ENCODE measurements at regions not wholly inside any gene's neighbourhood (a gene's known extent, or its start where the extent isn't known, plus 50 kb on each side); places are given as distances from the start of the nearest gene placed in this dataset.

DNA sequence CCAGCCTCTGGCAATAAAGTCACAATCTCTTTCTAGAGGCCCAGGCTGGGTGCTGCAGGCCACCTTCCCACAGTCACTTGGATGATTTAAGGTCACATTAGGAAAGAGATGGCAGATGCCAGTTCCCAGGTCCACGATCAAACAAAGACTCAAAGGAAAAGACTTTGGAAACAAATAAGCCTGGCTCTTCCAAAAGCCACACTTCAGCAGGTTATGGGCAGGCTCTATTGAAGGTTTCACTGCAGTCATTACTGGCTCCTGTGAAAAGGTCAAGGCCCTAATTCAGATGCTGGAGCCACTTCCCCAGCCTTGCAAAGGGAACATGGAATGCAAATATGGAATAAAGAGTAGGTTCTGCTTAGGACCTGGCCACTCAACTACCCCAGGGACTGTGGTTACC lies 104.0 kb upstream of the ZNF32 start:
- intact Hi-C loops (cut with micrococcal nuclease; ENCODE audit: unreplicated experiment), result no loop called here
- peaks cover 16% of the 10 kb centered on the region for H3K27me3 Mint-ChIP-seq (ENCODE audit: insufficient read depth, unreplicated experiment)
- H3K36me3 Mint-ChIP-seq (ENCODE audit: insufficient read depth, unreplicated experiment), result no peaks in the 10 kb centered on the region

DNA sequence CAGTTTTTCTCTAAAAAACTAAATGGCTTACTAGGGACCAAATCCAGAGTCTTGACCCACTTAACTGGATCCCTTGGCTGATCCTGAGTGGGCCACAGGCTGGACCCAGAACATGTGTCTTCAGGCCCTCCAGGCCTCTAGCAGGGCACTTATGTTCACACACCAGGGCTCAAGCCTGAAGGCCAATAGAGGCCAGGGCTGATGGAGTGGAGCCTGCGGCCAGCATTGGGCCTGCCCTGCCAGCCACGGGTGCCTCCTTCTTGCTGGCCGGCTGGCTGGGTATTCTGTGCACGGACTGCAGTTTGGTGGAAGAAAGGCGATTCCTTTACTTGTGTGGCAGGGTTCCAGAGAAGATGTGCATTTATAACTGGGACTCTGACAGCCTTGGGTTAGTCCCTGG lies 103.0 kb upstream of the ZNF32 start:
- no peaks in the 10 kb centered on the region for H3K36me3 Mint-ChIP-seq (ENCODE audit: insufficient read depth, unreplicated experiment)
- no TSS peak for BruUV-seq (replicated peaks)
- no peak for DNase-seq
- POLR2A ChIA-PET, result no interaction called here
- H3K36me3 ChIP-seq (ENCODE audit: control insufficient read depth, insufficient read depth, low read length), result no peaks in the 10 kb centered on the region
- no peaks in the 10 kb centered on the region for H3K9me3 ChIP-seq
- TF ChIP-seq, protein P1, sequence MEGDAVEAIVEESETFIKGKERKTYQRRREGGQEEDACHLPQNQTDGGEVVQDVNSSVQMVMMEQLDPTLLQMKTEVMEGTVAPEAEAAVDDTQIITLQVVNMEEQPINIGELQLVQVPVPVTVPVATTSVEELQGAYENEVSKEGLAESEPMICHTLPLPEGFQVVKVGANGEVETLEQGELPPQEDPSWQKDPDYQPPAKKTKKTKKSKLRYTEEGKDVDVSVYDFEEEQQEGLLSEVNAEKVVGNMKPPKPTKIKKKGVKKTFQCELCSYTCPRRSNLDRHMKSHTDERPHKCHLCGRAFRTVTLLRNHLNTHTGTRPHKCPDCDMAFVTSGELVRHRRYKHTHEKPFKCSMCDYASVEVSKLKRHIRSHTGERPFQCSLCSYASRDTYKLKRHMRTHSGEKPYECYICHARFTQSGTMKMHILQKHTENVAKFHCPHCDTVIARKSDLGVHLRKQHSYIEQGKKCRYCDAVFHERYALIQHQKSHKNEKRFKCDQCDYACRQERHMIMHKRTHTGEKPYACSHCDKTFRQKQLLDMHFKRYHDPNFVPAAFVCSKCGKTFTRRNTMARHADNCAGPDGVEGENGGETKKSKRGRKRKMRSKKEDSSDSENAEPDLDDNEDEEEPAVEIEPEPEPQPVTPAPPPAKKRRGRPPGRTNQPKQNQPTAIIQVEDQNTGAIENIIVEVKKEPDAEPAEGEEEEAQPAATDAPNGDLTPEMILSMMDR (IDR thresholded peaks at IDR 0.05; ENCODE audit: insufficient read depth in 1 of 2, low read depth in 1 of 2, low read length in 1 of 2, severe bottlenecking in 1 of 2, unreplicated experiment in 1 of 2), result no peak
- H3K27ac Mint-ChIP-seq (ENCODE audit: unreplicated experiment), result no peak overlapping the region
- H3K4me3 ChIP-seq (ENCODE audit: low read depth, low read length), result no peak overlapping the region
- 0 out of 2 replicates have a peak, but pooled peaks cover 3% of the 10 kb centered on the region for H3K27me3 ChIP-seq (replicated peaks; ENCODE audit: control insufficient read depth, insufficient read depth, low read length)
- H3K4me1 ChIP-seq, result no peaks in the 10 kb centered on the region
- H3K4me3 Mint-ChIP-seq (ENCODE audit: unreplicated experiment), result no peak overlapping the region
- H3K27me3 Mint-ChIP-seq (ENCODE audit: insufficient read depth, unreplicated experiment), result peaks cover 16% of the 10 kb centered on the region
- peaks cover 7% of the 10 kb centered on the region for H3K4me1 Mint-ChIP-seq (ENCODE audit: low read depth, unreplicated experiment)
- intact Hi-C loops (cut with micrococcal nuclease; ENCODE audit: unreplicated experiment), result no loop called here
- CTCF ChIA-PET, result no interaction called here
- H3K9me3 Mint-ChIP-seq (ENCODE audit: unreplicated experiment), result no peaks in the 10 kb centered on the region

More for the DNA sequence above, 104.0 kb upstream of the ZNF32 start:
- no TSS peak for BruUV-seq (replicated peaks)
- ChIA-PET CTCF (no interaction called here), POLR2A (no interaction called here)
- no peaks in the 10 kb centered on the region for H3K9me3 Mint-ChIP-seq (ENCODE audit: unreplicated experiment)
- no peak overlapping the region for H3K4me3 Mint-ChIP-seq (ENCODE audit: unreplicated experiment)
- no peak for DNase-seq
- no peak overlapping the region for H3K27ac Mint-ChIP-seq (ENCODE audit: unreplicated experiment)
- TF ChIP-seq, protein P1 (IDR thresholded peaks at IDR 0.05; ENCODE audit: insufficient read depth in 1 of 2, low read depth in 1 of 2, low read length in 1 of 2, severe bottlenecking in 1 of 2, unreplicated experiment in 1 of 2), result no peak
- Histone ChIP-seq H3K36me3 (ENCODE audit: control insufficient read depth, insufficient read depth, low read length) (no peaks in the 10 kb centered on the region), H3K4me3 (ENCODE audit: low read depth, low read length) (no peak overlapping the region), H3K27me3 (replicated peaks; ENCODE audit: control insufficient read depth, insufficient read depth, low read length) (0 out of 2 replicates have a peak, but pooled peaks cover 3% of the 10 kb centered on the region), H3K4me1 (no peaks in the 10 kb centered on the region), H3K9me3 (no peaks in the 10 kb centered on the region)
- H3K4me1 Mint-ChIP-seq (ENCODE audit: low read depth, unreplicated experiment), result peaks cover 7% of the 10 kb centered on the region

DNA sequence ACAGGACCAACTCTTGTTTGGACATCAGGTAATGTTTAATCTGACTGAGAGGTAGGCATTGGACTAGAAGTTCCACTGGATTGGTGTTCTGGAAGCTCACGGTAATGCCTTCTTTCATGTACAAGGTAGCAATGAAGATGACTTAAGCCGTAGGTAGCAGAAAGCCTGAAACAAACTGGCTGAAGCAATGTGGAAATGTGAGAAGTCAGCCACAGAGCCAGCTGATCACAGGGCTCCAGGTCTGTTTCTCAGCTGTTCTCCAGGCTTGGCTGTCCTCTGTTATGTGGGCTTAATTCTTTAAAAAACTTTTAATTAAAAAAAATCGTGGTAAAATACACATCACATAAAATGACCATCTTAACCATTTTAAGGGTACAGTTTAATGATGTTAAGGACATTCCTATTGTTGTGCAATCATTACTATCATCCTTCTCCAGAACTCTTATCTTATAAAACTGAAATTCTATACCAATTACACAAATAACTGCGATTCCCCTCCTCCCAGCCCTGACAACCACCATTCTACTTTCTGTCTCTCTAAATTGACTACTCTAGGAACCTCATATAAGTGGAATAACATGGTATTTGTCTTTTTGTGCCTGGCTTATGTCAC lies 101.4 kb upstream of the ZNF32 start:
- H3K4me3 ChIP-seq (ENCODE audit: low read depth, low read length), result no peak overlapping the region
- no peaks in the 10 kb centered on the region for H3K9me3 Mint-ChIP-seq (ENCODE audit: unreplicated experiment)
- no TSS peak for BruUV-seq (replicated peaks)
- 0 out of 2 replicates have a peak, but pooled peaks cover 3% of the 10 kb centered on the region for H3K27me3 ChIP-seq (replicated peaks; ENCODE audit: control insufficient read depth, insufficient read depth, low read length)
- no peak overlapping the region for H3K27ac Mint-ChIP-seq (ENCODE audit: unreplicated experiment)
- H3K36me3 Mint-ChIP-seq (ENCODE audit: insufficient read depth, unreplicated experiment), result no peaks in the 10 kb centered on the region
- no peaks in the 10 kb centered on the region for H3K36me3 ChIP-seq (ENCODE audit: control insufficient read depth, insufficient read depth, low read length)
- no peak for DNase-seq
- ChIA-PET CTCF (no interaction called here), POLR2A (no interaction called here)
- no peaks in the 10 kb centered on the region for H3K4me1 ChIP-seq
- H3K9me3 ChIP-seq, result no peaks in the 10 kb centered on the region
- TF ChIP-seq, protein P1 (IDR thresholded peaks at IDR 0.05; ENCODE audit: insufficient read depth in 1 of 2, low read depth in 1 of 2, low read length in 1 of 2, severe bottlenecking in 1 of 2, unreplicated experiment in 1 of 2), result no peak
- intact Hi-C loops (cut with micrococcal nuclease; ENCODE audit: unreplicated experiment), result no loop called here
- peaks cover 7% of the 10 kb centered on the region for H3K4me1 Mint-ChIP-seq (ENCODE audit: low read depth, unreplicated experiment)
- no peak overlapping the region for H3K4me3 Mint-ChIP-seq (ENCODE audit: unreplicated experiment)
- H3K27me3 Mint-ChIP-seq (ENCODE audit: insufficient read depth, unreplicated experiment), result peaks cover 18% of the 10 kb centered on the region
